ENCODE measurements at regions not wholly inside any gene's neighbourhood (a gene's known extent, or its start where the extent isn't known, plus 50 kb on each side); places are given as distances from the start of the nearest gene placed in this dataset.

DNA sequence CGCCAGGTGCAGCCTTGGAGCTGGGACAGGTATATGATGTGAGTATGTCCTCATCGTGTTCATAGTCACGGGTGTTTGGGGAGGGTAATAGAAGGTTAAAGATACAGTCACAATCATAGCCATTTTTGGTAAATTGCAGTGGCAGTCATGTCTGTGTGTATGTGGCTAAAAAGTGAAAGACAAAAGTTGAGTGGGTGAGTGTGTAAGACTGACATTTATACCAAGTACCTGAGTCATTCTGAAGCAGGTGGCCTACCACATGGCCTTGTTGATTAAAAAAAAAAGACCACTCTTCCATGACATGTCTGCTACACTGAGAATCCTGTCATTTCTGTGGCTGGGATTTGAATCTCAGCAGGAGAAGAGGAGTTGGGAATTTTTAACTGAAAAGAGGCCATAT lies 181.9 kb downstream of the SCP2D1 start:
- no peak for TF ChIP-seq POLR2AphosphoS5 (IDR thresholded peaks at IDR 0.05; ENCODE audit: low read depth, low read length)
- TF ChIP-seq CEBPB (IDR thresholded peaks at IDR 0.05; ENCODE audit: low read depth): no peak
- no peak for TF ChIP-seq CTCF (IDR thresholded peaks at IDR 0.05 in 2 of 3, conservative IDR thresholded peaks at IDR 0.05 in 1 of 3; ENCODE audit: borderline replicate concordance in 1 of 3, insufficient read depth in 1 of 3, low read depth in 2 of 3, low read length in 2 of 3)
- TF ChIP-seq, protein P1, sequence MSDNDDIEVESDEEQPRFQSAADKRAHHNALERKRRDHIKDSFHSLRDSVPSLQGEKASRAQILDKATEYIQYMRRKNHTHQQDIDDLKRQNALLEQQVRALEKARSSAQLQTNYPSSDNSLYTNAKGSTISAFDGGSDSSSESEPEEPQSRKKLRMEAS (IDR thresholded peaks at IDR 0.05): no peak
- TF ChIP-seq EZH2 (IDR thresholded peaks at IDR 0.05): no peak
